HG03103 (cell line): ENCODE measurements at regions not wholly inside any gene's neighbourhood (a gene's known extent, or its start where the extent isn't known, plus 50 kb on each side); places are given as distances from the start of the nearest gene placed in this dataset.
"Not testable (repeated sequence)": the region's sequence is repeated elsewhere in the genome, so short reads cannot be mapped to it uniquely, and the experiment has no call there.

Experiments
- ATAC-seq: cut with Tn5 transposase; IDR thresholded peaks from one replicate; pipeline ENCODE4 v1.9.1; 2021; ENCODE audit warnings: low read depth; ENCODE audit not compliant: unreplicated experiment

DNA sequence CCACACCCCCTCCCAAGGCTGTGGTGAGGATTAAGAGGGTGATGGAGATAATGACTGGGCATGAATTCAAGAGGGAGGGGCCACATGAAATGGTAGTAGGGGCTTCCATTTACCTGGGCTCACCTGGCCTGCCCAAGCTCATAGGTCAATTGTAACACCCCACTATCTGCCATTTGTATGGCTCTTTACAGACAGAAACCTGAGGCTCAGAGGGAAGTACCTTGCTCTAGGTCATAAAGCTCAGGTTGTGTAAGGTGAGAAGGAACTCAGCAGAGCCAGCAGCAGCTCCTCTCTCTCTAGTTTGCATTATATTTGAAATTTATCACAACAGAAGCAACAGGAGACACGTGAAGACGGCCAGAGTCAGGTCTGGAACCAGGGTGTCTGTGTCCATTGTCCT, 133.4 kb upstream of the ALDH1B1 start:
- ATAC-seq, result no peak

DNA sequence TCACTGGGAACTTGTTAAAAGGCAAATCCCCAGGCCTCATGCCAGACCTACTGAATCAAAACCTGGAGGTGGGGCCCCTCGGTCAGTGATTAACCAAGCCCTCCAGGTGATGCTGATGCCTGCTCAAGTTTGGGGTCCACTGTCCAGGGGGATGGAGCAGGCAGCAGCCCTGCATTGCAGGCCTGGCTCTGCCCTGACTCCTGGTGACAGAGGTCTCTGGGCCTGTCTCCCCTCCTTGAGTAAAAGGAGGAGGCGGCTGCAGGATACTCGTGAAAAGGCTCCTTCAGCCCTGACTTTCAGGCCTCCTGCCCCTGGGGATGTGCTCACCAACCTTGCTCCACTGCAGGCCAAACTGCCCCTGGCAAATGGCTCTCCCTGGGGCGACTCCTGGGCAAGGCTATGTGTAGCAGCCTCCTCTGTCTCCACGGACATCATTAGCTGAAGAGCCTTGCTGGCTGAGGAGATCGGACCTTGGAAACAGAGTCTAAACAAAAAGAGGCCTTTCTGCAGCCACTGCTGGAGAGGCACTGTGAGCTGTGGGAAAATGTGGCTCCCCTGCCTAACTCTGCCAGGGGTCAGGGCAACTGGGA, 134.8 kb upstream of the ALDH1B1 start:
- ATAC-seq, result no peak

DNA sequence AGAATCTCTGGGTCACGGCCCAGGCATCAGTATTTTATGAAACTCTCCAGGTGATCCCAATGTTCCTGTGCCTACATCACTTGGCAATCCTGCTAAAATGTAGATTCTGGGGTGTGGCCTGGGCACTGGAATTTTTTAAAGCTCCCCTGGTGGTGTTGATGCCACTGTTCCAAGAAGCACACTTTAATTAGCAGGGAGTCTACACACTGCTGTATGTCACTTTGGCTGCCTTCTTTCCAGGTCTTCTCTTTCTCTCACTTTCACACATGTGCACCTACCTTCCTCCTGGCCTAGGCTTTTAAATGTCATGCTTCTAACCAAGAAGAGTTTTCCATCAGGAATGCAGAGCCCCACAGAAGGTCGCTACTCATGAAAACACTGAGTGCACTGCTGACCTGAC, 136.0 kb upstream of the ALDH1B1 start:
- ATAC-seq, result no peak

DNA sequence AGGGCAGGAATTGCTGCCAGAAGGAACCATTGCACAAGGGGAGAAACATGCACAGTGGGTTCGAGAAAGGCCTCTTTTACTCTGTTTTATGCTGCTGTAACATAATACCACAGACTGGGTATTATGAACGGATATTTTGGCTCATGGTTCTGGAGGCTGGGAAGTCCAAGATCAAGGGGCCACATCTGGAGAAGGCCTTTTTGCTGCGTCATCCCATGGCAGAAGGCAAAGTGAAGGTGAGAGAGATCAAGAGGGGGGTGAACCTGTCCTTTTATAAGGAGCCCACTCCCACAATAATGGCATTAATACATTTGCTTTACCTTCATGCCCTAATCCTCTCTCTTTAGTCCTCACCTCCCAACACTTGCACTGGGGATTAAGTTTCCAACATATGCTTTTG, 136.9 kb upstream of the ALDH1B1 start:
- ATAC-seq, result no peak

DNA sequence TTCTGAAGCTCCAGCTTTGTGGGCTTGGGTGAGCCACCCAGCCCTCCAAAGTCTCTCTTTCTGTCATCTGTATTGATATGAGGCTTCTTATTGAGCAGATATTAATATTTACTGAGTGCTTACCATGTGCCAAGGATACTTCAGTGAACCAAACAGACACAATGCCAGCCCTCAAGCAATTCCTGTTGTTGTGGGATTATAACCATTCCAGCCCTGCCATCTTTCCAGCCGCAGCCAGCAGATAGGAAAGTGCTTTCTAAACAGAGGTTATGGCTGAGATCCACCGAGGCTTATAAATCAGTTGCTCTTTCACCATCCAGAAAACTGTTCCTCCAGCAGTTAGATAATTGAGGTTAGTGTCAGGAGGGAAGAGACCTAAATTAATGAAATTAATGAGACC, 137.7 kb upstream of the ALDH1B1 start:
- ATAC-seq, result no peak

DNA sequence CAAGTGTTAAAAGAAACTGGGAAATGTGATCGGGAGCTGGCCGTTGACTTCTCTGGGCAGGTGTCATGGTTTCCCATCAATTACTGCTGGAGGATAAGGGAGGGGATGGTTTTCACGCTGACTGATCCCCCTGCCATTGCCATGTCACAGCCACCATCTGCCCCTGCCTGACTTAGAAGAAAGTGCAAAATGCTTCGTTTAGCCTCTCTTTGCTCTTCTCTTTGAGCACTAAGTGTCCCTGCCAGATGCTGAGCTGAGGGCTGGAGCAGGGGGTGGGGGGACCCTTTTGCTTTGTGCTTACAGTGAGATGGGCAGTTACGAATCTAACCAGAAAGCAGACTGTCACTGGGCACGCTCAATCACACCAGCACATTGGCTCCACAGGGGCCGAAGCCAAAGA, 138.4 kb upstream of the ALDH1B1 start:
- no peak for ATAC-seq

DNA sequence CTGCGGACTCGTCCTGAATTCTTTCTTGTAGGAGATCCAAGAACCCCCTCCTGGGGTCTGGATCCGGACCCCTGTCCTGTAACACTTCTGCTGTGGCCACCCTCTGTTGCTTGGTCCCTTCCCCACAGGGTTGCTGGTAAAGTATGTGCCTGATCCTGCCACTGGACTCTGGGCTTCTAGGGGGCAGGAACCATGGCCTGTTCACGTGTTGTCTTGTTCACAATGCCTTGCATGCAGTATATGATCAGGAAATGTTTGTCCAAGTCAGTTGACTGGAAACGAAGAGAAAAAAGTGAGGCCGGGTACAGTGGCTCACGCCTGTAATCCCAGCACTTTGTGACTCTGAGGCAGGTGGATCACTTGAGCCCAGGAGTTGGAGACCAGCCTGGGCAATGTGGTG, 139.3 kb upstream of the ALDH1B1 start:
- no peak for ATAC-seq

DNA sequence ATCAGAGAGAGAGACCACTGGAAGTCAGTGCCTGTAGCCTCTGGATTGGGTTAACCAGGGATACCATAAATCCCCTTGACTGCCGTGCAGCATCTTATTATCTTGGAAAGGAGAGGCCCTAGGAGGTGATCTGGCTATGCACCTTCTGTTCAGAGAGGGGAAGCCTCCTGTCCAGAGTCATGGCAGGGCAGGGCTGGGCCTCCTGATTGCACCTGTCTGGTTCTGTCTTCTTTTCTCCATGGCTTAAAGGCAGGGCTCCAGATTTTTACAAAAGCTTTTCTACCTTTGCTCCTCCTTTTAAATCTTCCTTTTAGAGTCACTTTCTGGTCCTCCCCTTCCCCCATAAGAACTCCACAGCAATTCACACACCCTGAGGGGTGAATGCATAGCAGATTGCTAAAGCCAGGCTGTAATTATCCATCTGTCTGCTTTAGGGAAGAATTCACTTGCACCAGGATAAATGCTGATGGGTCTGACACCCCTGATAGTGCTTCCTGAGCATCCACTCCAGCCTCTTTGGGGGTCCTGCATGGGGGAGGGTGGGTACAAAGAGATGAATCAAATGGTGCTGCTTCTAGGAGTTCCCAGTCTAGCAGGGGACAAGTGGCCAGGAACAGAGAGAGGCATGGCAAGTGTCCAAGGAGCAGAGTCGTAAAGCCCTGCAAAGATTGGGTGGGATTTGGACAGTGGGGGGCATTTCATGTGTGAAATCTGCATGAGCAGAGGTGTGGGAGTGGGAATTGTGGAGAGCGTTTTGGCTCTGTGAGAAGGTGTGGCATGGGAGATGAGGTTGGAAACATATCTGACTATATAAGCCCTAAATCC, 141.3 kb upstream of the ALDH1B1 start:
- no peak for ATAC-seq

DNA sequence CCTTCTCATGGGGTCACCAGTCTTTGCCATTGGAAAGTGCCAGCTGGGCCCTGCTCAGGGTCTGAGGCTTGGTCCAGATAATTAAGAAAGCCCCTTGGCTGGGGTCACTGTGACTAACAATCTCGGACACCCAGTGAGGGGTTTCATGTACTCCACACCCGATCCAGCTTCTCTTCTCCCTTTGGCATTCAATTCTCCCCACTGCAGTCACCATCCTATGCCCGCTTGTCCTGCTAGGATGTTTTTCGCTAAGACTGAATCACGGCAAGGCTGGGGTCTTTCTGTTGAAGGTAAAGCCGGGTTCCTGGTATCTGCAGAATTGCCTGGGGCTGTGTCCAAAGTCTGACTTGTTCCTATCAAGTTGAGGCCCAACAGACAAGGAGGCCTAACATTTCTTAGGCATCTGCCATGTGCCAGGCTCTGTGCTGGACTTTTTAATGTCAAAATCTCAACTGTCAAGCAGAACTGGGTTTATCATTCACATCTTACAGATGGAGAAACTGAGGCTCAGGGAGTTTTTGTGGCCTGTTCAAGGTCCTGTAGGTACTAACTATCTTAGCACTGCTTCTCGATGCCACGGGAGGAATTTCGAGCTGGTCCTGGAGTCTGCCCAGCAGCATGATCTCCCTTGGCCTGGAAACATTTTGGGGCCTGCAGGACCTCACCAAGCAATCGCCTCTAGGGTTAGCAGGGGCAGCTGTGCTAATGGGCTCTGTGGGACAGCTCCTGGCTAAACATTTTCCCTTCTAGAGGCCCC, 142.0 kb upstream of the ALDH1B1 start:
- no peak for ATAC-seq

DNA sequence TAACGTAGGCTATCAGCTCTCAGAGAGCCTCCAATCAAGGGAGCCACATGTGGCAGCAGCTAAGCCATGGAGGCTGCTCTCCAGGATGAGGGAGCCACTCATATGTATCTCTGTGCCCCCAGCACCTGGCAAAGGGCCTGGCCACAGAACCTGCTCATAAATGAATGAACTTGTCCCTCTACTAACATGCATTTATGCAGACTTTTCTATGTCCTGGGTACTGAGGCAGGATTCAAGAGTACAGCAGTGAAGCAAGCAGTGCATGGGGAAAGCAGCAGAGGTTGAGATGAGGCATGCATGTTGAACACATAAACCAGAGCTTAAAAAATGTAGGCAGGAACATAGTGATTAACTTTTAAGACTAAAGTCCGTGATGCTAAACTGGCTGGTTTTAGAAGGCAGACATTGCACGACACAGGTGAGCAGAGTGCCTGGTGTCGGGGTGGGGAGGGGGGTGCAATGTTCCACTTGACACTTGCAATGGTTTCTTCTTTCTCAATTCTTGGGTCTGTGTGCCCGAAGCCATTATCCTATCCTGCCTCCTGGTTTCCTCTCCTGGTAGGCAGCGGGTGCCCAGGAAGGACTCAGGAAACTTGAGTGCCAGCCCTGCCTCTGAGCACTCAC, 142.8 kb upstream of the ALDH1B1 start:
- no peak for ATAC-seq

DNA sequence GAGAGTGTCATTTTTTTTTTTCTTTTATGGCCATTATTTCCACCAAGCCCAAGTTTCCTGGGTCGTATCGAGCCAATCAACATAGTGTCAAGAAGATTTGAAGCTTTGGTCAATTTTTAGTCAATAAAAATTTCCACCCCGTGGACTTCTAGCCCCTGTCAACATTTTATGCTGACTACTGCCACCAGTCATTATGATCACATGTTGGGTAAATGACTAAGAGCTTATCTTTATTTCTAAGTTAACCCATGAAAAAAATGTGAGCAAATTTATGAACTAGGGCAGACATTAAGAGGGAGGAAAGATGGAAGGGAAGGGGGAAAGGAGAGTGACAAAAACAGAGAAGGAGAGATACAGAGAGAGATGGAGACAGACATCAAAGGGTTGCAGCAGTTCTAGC, 143.5 kb upstream of the ALDH1B1 start:
- ATAC-seq, result no peak

DNA sequence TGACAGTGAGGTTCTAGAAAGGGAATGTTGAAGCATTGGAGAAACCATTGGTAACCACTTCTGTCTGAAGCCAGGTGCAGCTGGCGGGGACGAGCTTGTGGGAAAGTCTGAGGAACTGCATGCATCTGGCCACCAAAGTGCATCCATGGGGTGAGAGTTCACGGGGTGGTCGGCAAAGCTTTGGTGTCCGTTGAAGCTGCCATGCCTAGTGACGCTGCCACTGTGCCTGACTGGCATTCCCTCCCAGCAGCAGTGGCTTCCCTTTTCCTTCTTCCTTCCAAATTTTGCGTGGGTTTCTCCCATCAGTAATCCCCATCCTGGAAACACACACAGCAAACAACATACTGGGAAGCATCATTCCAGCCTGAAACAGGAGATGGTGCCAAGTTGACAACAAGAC, 145.7 kb upstream of the ALDH1B1 start:
- ATAC-seq, result no peak

DNA sequence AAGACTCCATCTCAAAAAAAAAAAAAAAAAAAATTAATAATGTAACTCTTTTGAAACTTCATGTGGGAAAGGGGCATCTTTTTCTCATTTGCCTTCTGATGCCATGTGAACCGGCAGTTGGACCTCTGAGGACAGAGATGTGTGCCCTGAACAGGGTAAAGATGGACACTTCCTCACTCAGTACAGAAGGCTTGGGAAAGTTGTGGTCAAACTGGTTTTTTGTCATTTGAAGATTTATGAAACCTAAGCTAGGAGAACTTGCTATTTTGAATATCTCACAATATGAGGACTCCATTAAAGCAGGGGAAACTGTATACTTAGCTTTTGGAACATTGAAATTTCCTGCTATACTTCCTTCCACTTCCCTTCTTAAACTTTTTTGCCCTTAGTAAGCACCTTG, 147.5 kb upstream of the ALDH1B1 start:
- no peak for ATAC-seq

DNA sequence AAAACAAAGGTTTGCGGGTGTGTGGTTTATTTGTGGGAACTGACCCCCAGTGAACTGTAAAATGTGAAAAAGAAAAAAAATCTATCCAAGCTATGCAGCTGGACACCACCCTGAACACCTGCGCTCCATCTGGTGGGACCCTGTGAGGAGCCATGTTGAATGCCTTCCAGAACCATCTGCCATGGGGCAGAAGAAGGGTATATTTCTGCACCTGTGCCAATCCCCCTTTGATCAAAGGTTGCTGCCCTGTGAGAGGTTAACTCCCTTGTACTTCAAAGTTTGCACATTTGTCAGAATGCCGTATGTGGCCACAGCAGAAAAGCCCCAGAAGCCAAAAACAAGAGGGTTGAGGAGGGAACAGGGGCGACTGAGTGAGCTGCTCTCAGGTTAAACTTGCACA, 148.5 kb upstream of the ALDH1B1 start:
- no peak for ATAC-seq

DNA sequence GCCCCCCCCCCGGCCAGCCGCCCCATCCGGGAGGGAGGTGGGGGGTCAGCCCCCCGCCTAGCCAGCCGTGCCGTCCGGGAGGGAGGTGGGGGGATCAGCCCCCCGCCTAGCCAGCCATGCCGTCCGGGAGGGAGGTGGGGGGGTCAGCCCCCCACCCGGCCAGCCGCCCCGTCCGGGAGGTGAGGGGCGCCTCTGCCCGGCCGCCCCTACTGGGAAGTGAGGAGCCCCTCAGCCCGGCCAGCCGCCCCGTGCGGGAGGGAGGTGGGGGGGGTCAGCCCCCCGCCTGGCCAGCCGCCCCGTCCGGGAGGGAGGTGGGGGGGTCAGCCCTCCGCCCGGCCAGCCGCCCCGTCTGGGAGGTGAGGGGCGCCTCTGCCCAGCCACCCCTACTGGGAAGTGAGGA, 150.4 kb upstream of the ALDH1B1 start:
- not testable (repeated sequence) for ATAC-seq

DNA sequence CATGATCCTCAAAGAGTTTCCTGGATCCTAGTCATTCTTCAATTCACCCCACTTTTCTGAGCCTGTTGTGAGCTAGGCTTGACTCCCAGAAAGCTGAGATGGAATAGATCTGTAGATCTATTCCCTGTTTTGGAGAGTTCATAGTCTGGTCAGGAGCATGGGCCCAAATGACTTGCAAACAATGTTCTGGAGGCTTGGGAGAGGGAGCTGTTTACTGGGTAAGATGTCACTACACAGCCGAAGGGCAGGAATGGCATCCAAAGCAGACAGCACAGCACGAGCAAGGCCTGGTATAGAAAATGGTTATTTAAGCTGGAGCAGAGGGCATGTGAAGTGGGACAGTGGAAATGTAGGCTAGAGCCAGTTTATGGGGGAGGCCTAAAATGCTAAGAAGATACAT, 152.5 kb upstream of the ALDH1B1 start:
- ATAC-seq, result no peak

DNA sequence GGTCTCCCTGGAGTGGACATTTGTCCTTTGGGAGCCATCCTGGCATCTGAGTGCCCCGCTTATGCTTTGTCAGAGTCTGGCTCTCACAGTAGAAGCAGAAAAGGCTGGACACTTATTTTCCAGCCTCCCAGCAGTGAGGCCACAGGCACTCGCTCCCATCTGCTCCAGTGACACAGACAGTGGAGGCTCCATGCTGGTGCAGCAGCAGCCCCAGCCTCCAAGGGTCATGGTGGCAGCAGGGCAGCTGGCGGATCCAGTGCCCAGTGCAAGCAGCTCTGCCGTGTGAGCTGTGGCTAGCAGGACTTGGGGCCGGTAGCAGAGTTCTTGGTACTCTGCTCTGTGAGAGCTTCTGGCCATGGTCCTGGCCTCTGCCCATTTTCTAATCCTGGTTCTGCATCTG, 157.3 kb upstream of the ALDH1B1 start:
- no peak for ATAC-seq

DNA sequence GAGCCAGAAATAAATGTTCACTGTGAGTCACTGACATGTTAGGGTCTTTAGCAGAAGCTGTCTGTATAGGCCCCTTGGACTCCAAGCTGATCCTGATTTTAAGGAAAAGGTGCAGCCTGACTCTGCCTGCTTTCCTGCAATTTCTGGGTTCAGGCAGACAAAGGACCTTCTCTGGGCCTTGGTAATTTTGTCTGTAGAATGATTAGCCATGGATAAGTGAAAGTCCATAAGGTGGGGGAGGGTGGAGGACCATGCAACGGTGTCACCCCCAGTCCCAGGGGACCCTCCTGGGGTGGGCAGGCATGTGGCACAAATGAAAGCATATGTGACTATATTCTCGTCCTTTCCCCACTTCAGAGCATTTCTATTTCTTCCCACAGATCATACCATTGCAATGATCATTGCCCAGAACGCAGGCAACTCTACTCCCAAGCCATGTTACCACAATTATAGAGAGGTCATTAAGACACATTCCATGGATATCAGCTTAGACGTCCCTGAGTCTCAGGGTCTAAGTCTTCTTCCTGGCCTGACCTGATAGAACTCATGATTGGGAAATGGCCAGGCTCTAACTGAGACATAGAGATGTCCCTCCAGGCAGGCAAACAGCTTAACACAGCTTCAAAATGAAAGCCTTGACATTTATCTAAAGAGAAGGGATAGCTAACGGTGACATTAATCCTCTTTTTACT, 157.9 kb upstream of the ALDH1B1 start:
- ATAC-seq, result no peak

DNA sequence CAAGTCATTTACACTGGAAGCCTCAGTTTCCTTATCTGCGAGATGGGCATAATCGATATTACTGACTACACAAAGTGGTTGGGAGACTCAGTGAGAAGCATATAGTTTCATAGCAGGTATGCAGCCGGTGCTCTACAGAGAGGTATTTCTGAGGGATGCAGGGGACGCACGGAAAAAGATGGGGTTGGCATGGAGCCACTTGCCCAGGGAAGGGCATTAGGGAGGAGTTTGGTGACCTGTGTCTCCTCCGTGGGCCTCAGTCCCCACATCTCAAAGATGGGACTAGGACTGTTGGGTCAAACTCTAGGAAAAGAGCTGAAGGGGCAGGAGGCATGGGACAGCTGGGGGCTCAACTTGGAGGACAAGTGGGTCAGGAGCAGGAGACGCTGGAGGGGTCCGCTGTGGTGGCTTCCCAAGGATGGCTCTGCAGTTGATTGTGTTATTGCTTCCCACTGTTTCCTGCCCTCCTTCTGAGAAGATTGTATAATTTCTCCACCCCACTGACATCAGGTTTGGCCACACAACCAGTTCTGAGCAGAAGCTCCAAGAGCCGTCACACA, 158.6 kb upstream of the ALDH1B1 start:
- no peak for ATAC-seq

DNA sequence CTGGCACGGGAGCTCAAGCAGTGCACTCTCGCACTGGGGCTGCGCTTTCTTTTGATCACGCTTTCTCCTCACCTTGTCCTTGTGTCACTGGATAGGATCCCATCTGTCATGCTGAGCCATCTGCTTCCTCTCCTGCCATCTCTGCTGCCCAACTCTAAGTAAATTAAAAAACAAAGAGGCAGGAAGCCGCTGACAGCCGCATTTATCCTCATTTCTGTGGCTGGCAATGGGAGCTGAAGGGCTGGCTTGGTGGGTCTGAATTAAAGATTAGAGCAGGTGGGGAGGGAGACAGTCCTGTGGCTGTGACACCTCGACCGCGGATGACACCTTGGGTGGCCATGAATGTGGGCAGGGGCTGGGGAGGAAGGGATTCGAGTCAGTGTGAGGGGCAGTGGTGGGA, 159.2 kb upstream of the ALDH1B1 start:
- ATAC-seq, result no peak
